PC-9 (cell line): ENCODE measurements at regions not wholly inside any gene's neighbourhood (a gene's known extent, or its start where the extent isn't known, plus 50 kb on each side); places are given as distances from the start of the nearest gene placed in this dataset.

ENCODE experiments used
- BruUV-seq: library from RNA; stranded (reverse); fragments of 400-500 nt; replicated peaks from 2 replicates; lab custom pipeline; 2021; lab: Mats Ljungman, UMichigan
- CTCF ChIA-PET: fragments of 300-600 bp; sonication (Branson Sonifier 250); formaldehyde crosslinking; loops from one replicate; lab custom pipeline; 2022; ENCODE audit warnings: antibody characterized with exemption; lab: Charles Lee
- POLR2A ChIA-PET: fragments of 300-600 bp; sonication (Branson Sonifier 250); formaldehyde crosslinking; loops from one replicate; lab custom pipeline; 2022; ENCODE audit warnings: antibody characterized with exemption; ENCODE audit not compliant: unreplicated experiment; lab: Charles Lee
- DNase-seq, 2 experiments: peaks; one replicate each; pipeline versions ENCODE4 v3.0.0 to v3.0.0-alpha.2; 2015 to 2022; ENCODE audit warnings: mixed read lengths in 1 of 2
- H2AFZ ChIP-seq: fragments of 200-600 bp; sonication (generic); 2 replicates; pipeline ENCODE4 v1.8.1; 2017; ENCODE audit warnings: antibody characterized with exemption
- H3F3A ChIP-seq: fragments of 200-600 bp; sonication (generic); 2 replicates; pipeline ENCODE4 v1.8.1; 2017; ENCODE audit warnings: antibody characterized with exemption, mild to moderate bottlenecking, low read depth; ENCODE audit not compliant: insufficient read depth
- H3K27ac ChIP-seq: fragments of 200-600 bp; sonication (generic); 2 replicates; pipeline ENCODE4 v1.6.1; 2016; ENCODE audit warnings: mixed run types
- H3K27me3 ChIP-seq: fragments of 200-600 bp; sonication (generic); 2 replicates; pipeline ENCODE4 v1.6.1; 2016; ENCODE audit warnings: low read depth, mixed run types; ENCODE audit not compliant: insufficient read depth
- H3K36me3 ChIP-seq: fragments of 200-600 bp; sonication (generic); 2 replicates; pipeline ENCODE4 v1.6.1; 2016; ENCODE audit warnings: low read depth, mixed run types
- H3K4me1 ChIP-seq: fragments of 200-600 bp; sonication (generic); replicated peaks from 2 replicates; pipeline ENCODE4 v1.6.1; 2016; ENCODE audit warnings: mixed run types; ENCODE audit not compliant: insufficient read depth
- H3K4me2 ChIP-seq: fragments of 200-600 bp; sonication (generic); 2 replicates; pipeline ENCODE4 v1.6.1; 2017; ENCODE audit warnings: mixed run types
- H3K4me3 ChIP-seq: fragments of 200-600 bp; sonication (generic); 2 replicates; pipeline ENCODE4 v1.6.1; 2016; ENCODE audit warnings: mixed run types
- H3K79me2 ChIP-seq: fragments of 200-600 bp; sonication (generic); 2 replicates; pipeline ENCODE4 v1.6.1; 2017; ENCODE audit warnings: low read depth, mixed run types
- H3K9me2 ChIP-seq: fragments of 200-600 bp; sonication (generic); 2 replicates; pipeline ENCODE4 v1.8.1; 2017; ENCODE audit warnings: mild to moderate bottlenecking; ENCODE audit not compliant: insufficient read depth
- H3K9me3 ChIP-seq: fragments of 200-600 bp; sonication (generic); 2 replicates; pipeline ENCODE4 v1.8.1; 2016; ENCODE audit warnings: low read depth; ENCODE audit not compliant: insufficient read depth
- H4K20me1 ChIP-seq: fragments of 200-600 bp; sonication (generic); 2 replicates; pipeline ENCODE4 v1.8.1; 2017; ENCODE audit not compliant: insufficient read depth
- CTCF ChIP-seq: fragments of 200-600 bp; sonication (generic); conservative IDR thresholded peaks from 2 replicates; pipeline ENCODE4 v1.6.1; 2017; ENCODE audit warnings: mixed run types, antibody characterized with exemption, mild to moderate bottlenecking, moderate library complexity
- EZH2 ChIP-seq: fragments of 200-600 bp; sonication (generic); IDR thresholded peaks from 2 replicates; pipeline ENCODE4 v1.8.0; 2017; ENCODE audit warnings: antibody characterized with exemption, low read depth
- intact Hi-C: fragments of 100-400 bp; cut with micrococcal nuclease; formaldehyde crosslinking; loops from one replicate; pipeline ENCODE4 v1.10.0; 2022; ENCODE audit not compliant: unreplicated experiment

- peaks cover 47% of the 10 kb centered on the region for H3K4me1 ChIP-seq
- TF ChIP-seq EZH2 (no peak), CTCF (no peak)
- no peaks in the 10 kb centered on the region for H3K79me2 ChIP-seq
- no peaks in the 10 kb centered on the region for H4K20me1 ChIP-seq
- H3K9me3 ChIP-seq = peaks cover 5% of the 10 kb centered on the region; the same call in 1 of the 2 replicates
- intact Hi-C loops = loop anchor here (2.0 kb wide), 1 partner anchor 86 kb away; no protein-coding TSS in a partner anchor
- ChIA-PET CTCF (no interaction called here), POLR2A (no interaction called here)
- DNase-seq = no peak
- H3K36me3 ChIP-seq = no peaks in the 10 kb centered on the region
- BruUV-seq = no TSS peak
- H2AFZ ChIP-seq = peak overlapping the region; percentile 18; the same call in 1 of the 2 replicates
- H3K27me3 ChIP-seq = no peaks in the 10 kb centered on the region
- peak overlapping the region; percentile 9; the same call in 1 of the 2 replicates for H3K4me3 ChIP-seq
- peak overlapping the region; percentile 59 for H3K4me2 ChIP-seq
- no peaks in the 10 kb centered on the region for H3K9me2 ChIP-seq
- H3F3A ChIP-seq = peaks cover 39% of the 10 kb centered on the region
- peak overlapping the region; percentile 73 for H3K27ac ChIP-seq
Measured at GRCh38 chr14:103199124-103199523, 75.9 kb downstream of the TNFAIP2 start.

- DNase-seq = no peak
- ChIA-PET CTCF (no interaction called here), POLR2A (no interaction called here)
- no peak overlapping the region for H3K4me3 ChIP-seq
- no TSS peak for BruUV-seq
- H3K27me3 ChIP-seq = no peaks in the 10 kb centered on the region
- intact Hi-C loops = no loop called here
- no peaks in the 10 kb centered on the region for H3K9me2 ChIP-seq
- no peak overlapping the region for H3K27ac ChIP-seq
- peaks cover 50% of the 10 kb centered on the region for H3K4me1 ChIP-seq
- H3F3A ChIP-seq = peaks cover 47% of the 10 kb centered on the region
- peaks cover 18% of the 10 kb centered on the region for H3K9me3 ChIP-seq
- TF ChIP-seq CTCF (no peak), EZH2 (no peak)
- H3K36me3 ChIP-seq = peaks cover 8% of the 10 kb centered on the region
- H2AFZ ChIP-seq = no peak overlapping the region
- peaks cover 26% of the 10 kb centered on the region for H3K79me2 ChIP-seq
- no peak overlapping the region for H3K4me2 ChIP-seq
- no peaks in the 10 kb centered on the region for H4K20me1 ChIP-seq
Measured at GRCh38 chr14:103201801-103202200, 78.5 kb downstream of the TNFAIP2 start.

- H3K27ac ChIP-seq = no peak overlapping the region
- ChIA-PET POLR2A (interaction anchor here (0.8 kb wide), 1 partner anchor 14 kb away, joined by 3 read pairs; no protein-coding TSS in a partner anchor), CTCF (interaction anchor here (0.5 to 1.3 kb wide), 3 partner anchors 51 to 1274 kb away, joined by 3 to 7 read pairs (median 3); no protein-coding TSS in a partner anchor)
- H3K9me2 ChIP-seq = no peaks in the 10 kb centered on the region
- intact Hi-C loops = loop anchor here (5.0 kb wide), 2 partner anchors 57 to 1863 kb away; no protein-coding TSS in a partner anchor
- no peak for DNase-seq
- H3K4me3 ChIP-seq = no peak overlapping the region
- H3K4me2 ChIP-seq = no peak overlapping the region
- TF ChIP-seq EZH2 (no peak), CTCF (no peak)
- H3F3A ChIP-seq = peaks cover 40% of the 10 kb centered on the region
- peaks cover 54% of the 10 kb centered on the region for H3K79me2 ChIP-seq
- H3K4me1 ChIP-seq = peaks cover 36% of the 10 kb centered on the region
- H4K20me1 ChIP-seq = no peaks in the 10 kb centered on the region
- H2AFZ ChIP-seq = no peak overlapping the region
- H3K36me3 ChIP-seq = peaks cover 14% of the 10 kb centered on the region
- H3K27me3 ChIP-seq = no peaks in the 10 kb centered on the region
- H3K9me3 ChIP-seq = peaks cover 18% of the 10 kb centered on the region
- BruUV-seq = no TSS peak
Measured at GRCh38 chr14:103204852-103205540, 81.7 kb downstream of the TNFAIP2 start.
